Tibial nerve (tissue), 3 donors: ENCODE measurements at regions not wholly inside any gene's neighbourhood (a gene's known extent, or its start where the extent isn't known, plus 50 kb on each side); places are given as distances from the start of the nearest gene placed in this dataset.

Source experiments
- EP300 ChIP-seq, 2 donors: sonication (generic); formaldehyde crosslinking; IDR thresholded peaks; one replicate each; pipeline ENCODE4 v1.6.1; 2017; ENCODE audit warnings: antibody characterized with exemption in 2 of 2, mild to moderate bottlenecking in 1 of 2
- POLR2A ChIP-seq, 2 donors: fragments of 450-650 bp; IDR thresholded peaks; one replicate each; pipeline ENCODE4 v1.6.1; 2017; ENCODE audit warnings: antibody characterized with exemption in 2 of 2, mild to moderate bottlenecking in 2 of 2, moderate library complexity in 2 of 2

DNA sequence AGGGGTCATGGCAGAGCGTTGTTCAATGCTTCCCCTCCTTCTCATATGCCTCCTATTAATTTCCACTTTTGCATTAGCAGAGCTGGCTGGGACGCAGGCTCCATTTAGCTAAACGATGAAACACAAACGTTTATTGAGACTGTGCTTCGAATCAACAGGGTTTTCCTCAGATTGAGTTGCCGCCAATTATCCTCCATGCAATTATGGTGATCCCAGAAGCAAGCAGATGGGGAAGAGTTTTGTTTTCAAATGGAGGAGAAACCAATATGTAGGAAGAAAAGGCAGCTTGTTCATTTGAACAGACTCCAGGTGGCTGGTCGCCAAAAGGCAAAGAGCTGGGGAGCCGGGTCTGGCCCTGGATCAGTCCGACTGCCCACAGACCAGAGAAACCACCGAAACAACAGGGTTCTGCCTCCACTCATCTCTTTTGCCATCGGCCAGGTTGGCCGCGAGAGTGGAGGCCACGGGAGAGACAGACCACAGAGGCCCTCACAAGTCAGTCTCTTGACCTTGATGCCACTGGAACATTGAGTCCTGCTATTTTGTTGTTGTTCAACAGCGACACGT, 184.8 kb downstream of the GBA3 start:
- TF ChIP-seq EP300 (IDR thresholded peaks at IDR 0.05), result no peak
- no peak for TF ChIP-seq POLR2A (IDR thresholded peaks at IDR 0.05)
